ENCODE measurements at regions not wholly inside any gene's neighbourhood (a gene's known extent, or its start where the extent isn't known, plus 50 kb on each side); places are given as distances from the start of the nearest gene placed in this dataset.
"Not testable (repeated sequence)": the region's sequence is repeated elsewhere in the genome, so short reads cannot be mapped to it uniquely, and the experiment has no call there.

- DNase-seq, result no peak
These were observed 100.9 kb upstream of the TNP1 start for GRCh38 chr2:216960671-216961268.

- DNase-seq, result no peak
These were observed 99.6 kb upstream of the TNP1 start for GRCh38 chr2:216959433-216959832.

- DNase-seq, result no peak
These were observed 97.1 kb upstream of the TNP1 start for GRCh38 chr2:216956820-216957493.

GRCh38 chr2:216951171-216951570 is 91.3 kb upstream of the TNP1 start:
- no peak for DNase-seq

- DNase-seq, result no peak
These were observed 90.7 kb upstream of the TNP1 start for GRCh38 chr2:216950547-216950946.

GRCh38 chr2:216949700-216950413 is 90.0 kb upstream of the TNP1 start:
- DNase-seq, result no peak

- DNase-seq, result no peak
These were observed 87.2 kb upstream of the TNP1 start for GRCh38 chr2:216947055-216947454.

- no peak for DNase-seq
These were observed 84.9 kb upstream of the TNP1 start for GRCh38 chr2:216944733-216945132.

GRCh38 chr2:216943109-216943508 is 83.2 kb upstream of the TNP1 start:
- DNase-seq, result no peak

GRCh38 chr2:216942465-216942864 is 82.6 kb upstream of the TNP1 start:
- DNase-seq, result no peak

GRCh38 chr2:216942016-216942415 is 82.2 kb upstream of the TNP1 start:
- no peak for DNase-seq

- no peak for DNase-seq
These were observed 77.1 kb upstream of the TNP1 start for GRCh38 chr2:216936954-216937357.

GRCh38 chr2:216934623-216935022 is 74.8 kb upstream of the TNP1 start:
- DNase-seq, result no peak

GRCh38 chr2:216934151-216934550 is 74.3 kb upstream of the TNP1 start:
- DNase-seq, result no peak

GRCh38 chr2:216932863-216933548 is 73.1 kb upstream of the TNP1 start:
- DNase-seq, result no peak

GRCh38 chr2:216932113-216932862 is 72.4 kb upstream of the TNP1 start:
- no peak for DNase-seq

GRCh38 chr2:216930716-216931115 is 70.9 kb upstream of the TNP1 start:
- no peak for DNase-seq

GRCh38 chr2:216929338-216929737 is 69.5 kb upstream of the TNP1 start:
- not testable (repeated sequence) for DNase-seq

- DNase-seq, result no peak
These were observed 67.3 kb upstream of the TNP1 start for GRCh38 chr2:216927163-216927562.

- DNase-seq, result no peak
These were observed 65.9 kb upstream of the TNP1 start for GRCh38 chr2:216925636-216926366.

- no peak for DNase-seq
These were observed 65.1 kb upstream of the TNP1 start for GRCh38 chr2:216925006-216925405.

GRCh38 chr2:216923706-216924105 is 63.8 kb upstream of the TNP1 start:
- DNase-seq, result no peak
